H9 (cell line): ENCODE measurements at regions not wholly inside any gene's neighbourhood (a gene's known extent, or its start where the extent isn't known, plus 50 kb on each side); places are given as distances from the start of the nearest gene placed in this dataset.

Source experiments
- DNase-seq: peaks from one replicate; pipeline ENCODE4 v3.0.0-alpha.2; 2017
- H2AFZ ChIP-seq: one replicate; pipeline ENCODE4 v1.6.1; 2013; ENCODE audit warnings: mild to moderate bottlenecking, low read length, control low read depth, moderate library complexity
- H2AK5ac ChIP-seq: 2 replicates; pipeline ENCODE4 v1.6.1; 2013; ENCODE audit warnings: low read length, control low read depth, mixed read lengths; ENCODE audit not compliant: insufficient read length
- H2BK120ac ChIP-seq: one replicate; pipeline ENCODE4 v1.6.1; 2013; ENCODE audit warnings: low read depth, mild to moderate bottlenecking, low read length, control low read depth, inconsistent platforms; ENCODE audit not compliant: poor library complexity, severe bottlenecking
- H2BK12ac ChIP-seq: 2 replicates; pipeline ENCODE4 v1.6.1; 2013; ENCODE audit warnings: low read length, control low read depth, mixed read lengths, low read depth; ENCODE audit not compliant: insufficient read length
- H2BK15ac ChIP-seq: 2 replicates; pipeline ENCODE4 v1.6.1; 2013; ENCODE audit warnings: low read depth, low read length, control low read depth
- H2BK20ac ChIP-seq: one replicate; pipeline ENCODE4 v1.6.1; 2013; ENCODE audit warnings: low read depth, mild to moderate bottlenecking, low read length, control low read depth, inconsistent platforms; ENCODE audit not compliant: poor library complexity, severe bottlenecking
- H2BK5ac ChIP-seq: 2 replicates; pipeline ENCODE4 v1.6.1; 2013; ENCODE audit warnings: low read length, control low read depth, mixed read lengths; ENCODE audit not compliant: insufficient read length
- H3K14ac ChIP-seq: 2 replicates; pipeline ENCODE4 v1.6.1; 2013; ENCODE audit warnings: low read length, control low read depth; ENCODE audit not compliant: insufficient read depth
- H3K18ac ChIP-seq: 2 replicates; pipeline ENCODE4 v1.6.1; 2013; ENCODE audit warnings: low read depth, mild to moderate bottlenecking, mixed read lengths, low read length, control low read depth; ENCODE audit not compliant: insufficient read length
- H3K23ac ChIP-seq: 2 replicates; pipeline ENCODE4 v1.6.1; 2013; ENCODE audit warnings: low read length, control low read depth, mixed read lengths, low read depth; ENCODE audit not compliant: insufficient read length
- H3K23me2 ChIP-seq: 2 replicates; pipeline ENCODE4 v1.6.1; 2013; ENCODE audit warnings: low read depth, mild to moderate bottlenecking, mixed read lengths, low read length, control low read depth; ENCODE audit not compliant: insufficient read length, poor library complexity, severe bottlenecking
- H3K27ac ChIP-seq: 2 replicates; pipeline ENCODE4 v1.5.1; 2013; ENCODE audit warnings: low read length, control low read depth, mixed read lengths, low read depth; ENCODE audit not compliant: insufficient read length
- H3K27me3 ChIP-seq: 2 replicates; pipeline ENCODE4 v1.6.1; 2013; ENCODE audit warnings: low read length, control low read depth, inconsistent platforms; ENCODE audit not compliant: insufficient read depth
- H3K4ac ChIP-seq: 2 replicates; pipeline ENCODE4 v1.6.1; 2013; ENCODE audit warnings: low read depth, mild to moderate bottlenecking, control low read depth, inconsistent platforms, low read length, moderate library complexity
- H3K4me1 ChIP-seq: 2 replicates; pipeline ENCODE4 v1.6.1; 2013; ENCODE audit warnings: low read length, control low read depth, inconsistent platforms; ENCODE audit not compliant: insufficient read depth
- H3K4me2 ChIP-seq: 2 replicates; pipeline ENCODE4 v1.6.1; 2013; ENCODE audit warnings: low read length, control low read depth, mixed read lengths; ENCODE audit not compliant: insufficient read length, insufficient read depth
- H3K56ac ChIP-seq: 2 replicates; pipeline ENCODE4 v1.6.1; 2013; ENCODE audit warnings: low read depth, mild to moderate bottlenecking, mixed read lengths, low read length, control low read depth; ENCODE audit not compliant: insufficient read length
- H3K79me1 ChIP-seq: 2 replicates; pipeline ENCODE4 v1.6.1; 2013; ENCODE audit warnings: low read depth, mild to moderate bottlenecking, moderate library complexity, low read length, control low read depth, inconsistent platforms; ENCODE audit not compliant: insufficient read depth, poor library complexity, severe bottlenecking
- H3K79me2 ChIP-seq: 2 replicates; pipeline ENCODE4 v1.6.1; 2013; ENCODE audit warnings: low read length, control low read depth, inconsistent platforms; ENCODE audit not compliant: insufficient read depth
- H3K9ac ChIP-seq: 2 replicates; pipeline ENCODE4 v1.6.1; 2013; ENCODE audit warnings: low read length, control low read depth, mixed read lengths; ENCODE audit not compliant: insufficient read length; ENCODE audit errors: extremely low read depth
- H3K9me3 ChIP-seq: one replicate; pipeline ENCODE4 v1.6.1; 2013; ENCODE audit warnings: low read depth, low read length, inconsistent platforms; ENCODE audit not compliant: control insufficient read depth
- H3T11ph ChIP-seq: one replicate; pipeline ENCODE4 v1.6.1; 2013; ENCODE audit warnings: mild to moderate bottlenecking, low read length, control low read depth, inconsistent platforms
- H4K20me1 ChIP-seq: one replicate; pipeline ENCODE4 v1.6.1; 2013; ENCODE audit not compliant: control insufficient read depth, insufficient read length, insufficient read depth
- H4K5ac ChIP-seq: 2 replicates; pipeline ENCODE4 v1.6.1; 2013; ENCODE audit warnings: low read depth, mild to moderate bottlenecking, mixed read lengths, low read length, control low read depth; ENCODE audit not compliant: insufficient read length
- H4K8ac ChIP-seq: replicated peaks from 2 replicates; pipeline ENCODE4 v1.6.1; 2013; ENCODE audit warnings: low read length, control low read depth, mixed read lengths, low read depth; ENCODE audit not compliant: insufficient read length
- H4K91ac ChIP-seq: 2 replicates; pipeline ENCODE4 v1.6.1; 2013; ENCODE audit warnings: low read depth, mild to moderate bottlenecking, moderate library complexity, mixed read lengths, low read length, control low read depth; ENCODE audit not compliant: insufficient read length
- H3K27ac Mint-ChIP-seq, 3 experiments: 2 replicates in 2 of 3; 3 replicates in 1 of 3; pipeline ENCODE4 v1.8.0; 2020 to 2021; ENCODE audit warnings: mixed read lengths in 3 of 3, mild to moderate bottlenecking in 1 of 3, moderate library complexity in 1 of 3
- H3K27me3 Mint-ChIP-seq: 2 replicates; pipeline ENCODE4 v1.8.0; 2021; ENCODE audit warnings: low read depth, mild to moderate bottlenecking, moderate library complexity, mixed read lengths
- H3K36me3 Mint-ChIP-seq, 3 experiments: 2 replicates in 2 of 3; 3 replicates in 1 of 3; pipeline ENCODE4 v1.8.0; 2020 to 2021; ENCODE audit warnings: low read depth in 3 of 3, mixed read lengths in 3 of 3; ENCODE audit not compliant: insufficient read depth in 1 of 3
- H3K4me1 Mint-ChIP-seq, 2 experiments: 2 replicates each; pipeline ENCODE4 v1.8.0; 2020; ENCODE audit warnings: mixed read lengths in 2 of 2
- H3K4me3 Mint-ChIP-seq, 2 experiments: 2 replicates in 1 of 2; 3 replicates in 1 of 2; pipeline ENCODE4 v1.8.0; 2020 to 2021; ENCODE audit warnings: mild to moderate bottlenecking in 2 of 2, mixed read lengths in 2 of 2, moderate library complexity in 1 of 2
- H3K9me3 Mint-ChIP-seq, 2 experiments: 2 replicates in 1 of 2; 3 replicates in 1 of 2; pipeline ENCODE4 v1.8.0; 2020; ENCODE audit warnings: mild to moderate bottlenecking in 2 of 2, mixed read lengths in 2 of 2, moderate library complexity in 1 of 2
- WGBS: extraction: QIAGEN DNeasy Blood & Tissue Kit; methylation state at CpG from one replicate; pipeline ENCODE4 v1.1.7; 2013; ENCODE audit warnings: missing lambda C conversion rate, low lambda C conversion rate, mixed read lengths; ENCODE audit not compliant: insufficient read length; ENCODE audit errors: extremely low coverage; 5-methylcytosine and 5-hydroxymethylcytosine counted together
- TF ChIP-seq, protein P1 (sequence below): fragments of 200-600 bp; sonication (generic); conservative IDR thresholded peaks from 3 replicates; pipeline ENCODE4 v1.8.0; 2021; ENCODE audit warnings: antibody characterized with exemption, mild to moderate bottlenecking

DNA sequence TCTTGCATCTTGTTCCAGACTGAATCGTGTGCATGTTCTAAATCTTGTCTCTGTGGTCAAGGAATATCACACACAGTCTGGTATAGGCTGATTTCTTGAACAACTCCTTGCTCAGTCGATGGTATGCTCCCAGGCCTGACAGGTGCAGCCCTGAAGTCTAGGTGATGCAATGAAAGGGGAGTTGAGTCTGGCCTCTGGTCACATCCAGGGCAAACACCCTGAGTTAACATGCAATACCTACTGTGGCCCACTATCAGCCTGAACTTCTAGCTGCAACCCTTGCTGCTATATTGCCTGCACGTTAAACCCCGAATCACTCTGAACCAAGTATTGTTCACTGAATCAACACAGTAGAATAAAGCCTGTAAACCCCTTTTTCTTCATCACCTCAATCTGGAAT is 303.4 kb downstream of the USP25 start:
- Histone ChIP-seq H3K14ac (no peak overlapping the region), H4K8ac (no peak overlapping the region), H4K20me1 (no peaks in the 10 kb centered on the region), H4K91ac (no peak overlapping the region), H3K4me2 (no peak overlapping the region), H3K4ac (no peak overlapping the region), H2BK20ac (no peak overlapping the region), H2BK5ac (no peak overlapping the region), H3K27ac (no peak overlapping the region), H2BK15ac (no peak overlapping the region), H2AK5ac (no peak overlapping the region), H3K9me3 (no peaks in the 10 kb centered on the region), H3K23me2 (no peaks in the 10 kb centered on the region), H3K18ac (no peak overlapping the region), H3K79me2 (no peaks in the 10 kb centered on the region), H2BK120ac (no peak overlapping the region), H3T11ph (no peak overlapping the region), H2AFZ (no peak overlapping the region), H3K79me1 (no peaks in the 10 kb centered on the region), H3K4me1 (no peaks in the 10 kb centered on the region), H3K27me3 (no peaks in the 10 kb centered on the region; the same call in 1 of the 2 replicates), H4K5ac (no peak overlapping the region), H2BK12ac (no peak overlapping the region), H3K9ac (no peak overlapping the region), H3K56ac (no peak overlapping the region), H3K23ac (no peak overlapping the region)
- no peak for DNase-seq
- Mint-ChIP-seq H3K4me1 (peaks cover 4 to 10% of the 10 kb centered on the region in 2 experiments; a peak in 3 of 4 replicates), H3K27ac (no peak overlapping the region; a peak in 1 of 7 replicates), H3K27me3 (no peaks in the 10 kb centered on the region), H3K4me3 (no peak overlapping the region), H3K9me3 (no peaks in the 10 kb centered on the region; a peak in 1 of 5 replicates), H3K36me3 (no peaks in the 10 kb centered on the region)
- WGBS = no CpG with 5 or more reads among the region's 4 CpGs
- TF ChIP-seq, protein P1, sequence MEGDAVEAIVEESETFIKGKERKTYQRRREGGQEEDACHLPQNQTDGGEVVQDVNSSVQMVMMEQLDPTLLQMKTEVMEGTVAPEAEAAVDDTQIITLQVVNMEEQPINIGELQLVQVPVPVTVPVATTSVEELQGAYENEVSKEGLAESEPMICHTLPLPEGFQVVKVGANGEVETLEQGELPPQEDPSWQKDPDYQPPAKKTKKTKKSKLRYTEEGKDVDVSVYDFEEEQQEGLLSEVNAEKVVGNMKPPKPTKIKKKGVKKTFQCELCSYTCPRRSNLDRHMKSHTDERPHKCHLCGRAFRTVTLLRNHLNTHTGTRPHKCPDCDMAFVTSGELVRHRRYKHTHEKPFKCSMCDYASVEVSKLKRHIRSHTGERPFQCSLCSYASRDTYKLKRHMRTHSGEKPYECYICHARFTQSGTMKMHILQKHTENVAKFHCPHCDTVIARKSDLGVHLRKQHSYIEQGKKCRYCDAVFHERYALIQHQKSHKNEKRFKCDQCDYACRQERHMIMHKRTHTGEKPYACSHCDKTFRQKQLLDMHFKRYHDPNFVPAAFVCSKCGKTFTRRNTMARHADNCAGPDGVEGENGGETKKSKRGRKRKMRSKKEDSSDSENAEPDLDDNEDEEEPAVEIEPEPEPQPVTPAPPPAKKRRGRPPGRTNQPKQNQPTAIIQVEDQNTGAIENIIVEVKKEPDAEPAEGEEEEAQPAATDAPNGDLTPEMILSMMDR = no peak
